Type B pancreatic cell (in vitro differentiated cells): ENCODE measurements at regions not wholly inside any gene's neighbourhood (a gene's known extent, or its start where the extent isn't known, plus 50 kb on each side); places are given as distances from the start of the nearest gene placed in this dataset.

Source experiments
- DNase-seq: peaks from one replicate; pipeline ENCODE4 v3.0.0; 2021; ENCODE audit warnings: mixed read lengths; ENCODE audit not compliant: unreplicated experiment; ENCODE audit errors: extremely low spot score
- H3K27ac Mint-ChIP-seq: 2 replicates; pipeline ENCODE4 v1.8.0; 2021; ENCODE audit warnings: mild to moderate bottlenecking, mixed read lengths
- H3K27me3 Mint-ChIP-seq: 2 replicates; pipeline ENCODE4 v1.8.0; 2021; ENCODE audit warnings: mixed read lengths
- H3K36me3 Mint-ChIP-seq: 2 replicates; pipeline ENCODE4 v1.8.0; 2021; ENCODE audit warnings: mixed read lengths
- H3K4me1 Mint-ChIP-seq: one replicate; pipeline ENCODE4 v1.8.0; 2021; ENCODE audit warnings: mixed read lengths; ENCODE audit not compliant: unreplicated experiment
- H3K4me3 Mint-ChIP-seq: 2 replicates; pipeline ENCODE4 v1.8.0; 2021; ENCODE audit warnings: mild to moderate bottlenecking, mixed read lengths
- H3K9me3 Mint-ChIP-seq: 2 replicates; pipeline ENCODE4 v1.8.0; 2021; ENCODE audit warnings: mixed read lengths
- TF ChIP-seq, protein P1 (sequence below): fragments of 200-600 bp; sonication (generic); conservative IDR thresholded peaks from 2 replicates; pipeline ENCODE4 v1.5.0; 2021; ENCODE audit warnings: antibody characterized with exemption, mild to moderate bottlenecking

DNA sequence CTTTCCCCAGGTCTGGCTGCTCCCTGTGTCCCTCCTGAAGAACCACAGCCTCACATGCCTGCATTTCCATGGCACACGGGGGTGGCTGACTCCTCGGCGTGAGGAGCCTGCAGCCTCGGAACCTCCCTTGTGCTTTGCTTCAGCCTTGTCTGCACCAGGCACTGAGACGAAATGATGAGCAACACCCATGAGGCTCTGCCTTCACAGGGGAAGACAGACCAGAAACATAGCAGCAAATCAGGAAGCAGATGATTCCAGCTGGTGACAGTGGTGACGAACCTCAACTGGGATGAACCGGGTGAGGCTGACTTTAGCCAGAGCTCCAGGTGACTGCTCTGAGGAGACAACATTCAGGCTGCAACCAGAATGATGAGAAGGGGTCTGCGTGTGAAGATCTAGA, 84.5 kb upstream of the SMNDC1 start:
- H3K27me3 Mint-ChIP-seq, result peaks cover 4% of the 10 kb centered on the region
- H3K4me3 Mint-ChIP-seq, result no peak overlapping the region
- DNase-seq, result no peak
- no peaks in the 10 kb centered on the region for H3K9me3 Mint-ChIP-seq
- TF ChIP-seq, protein P1, sequence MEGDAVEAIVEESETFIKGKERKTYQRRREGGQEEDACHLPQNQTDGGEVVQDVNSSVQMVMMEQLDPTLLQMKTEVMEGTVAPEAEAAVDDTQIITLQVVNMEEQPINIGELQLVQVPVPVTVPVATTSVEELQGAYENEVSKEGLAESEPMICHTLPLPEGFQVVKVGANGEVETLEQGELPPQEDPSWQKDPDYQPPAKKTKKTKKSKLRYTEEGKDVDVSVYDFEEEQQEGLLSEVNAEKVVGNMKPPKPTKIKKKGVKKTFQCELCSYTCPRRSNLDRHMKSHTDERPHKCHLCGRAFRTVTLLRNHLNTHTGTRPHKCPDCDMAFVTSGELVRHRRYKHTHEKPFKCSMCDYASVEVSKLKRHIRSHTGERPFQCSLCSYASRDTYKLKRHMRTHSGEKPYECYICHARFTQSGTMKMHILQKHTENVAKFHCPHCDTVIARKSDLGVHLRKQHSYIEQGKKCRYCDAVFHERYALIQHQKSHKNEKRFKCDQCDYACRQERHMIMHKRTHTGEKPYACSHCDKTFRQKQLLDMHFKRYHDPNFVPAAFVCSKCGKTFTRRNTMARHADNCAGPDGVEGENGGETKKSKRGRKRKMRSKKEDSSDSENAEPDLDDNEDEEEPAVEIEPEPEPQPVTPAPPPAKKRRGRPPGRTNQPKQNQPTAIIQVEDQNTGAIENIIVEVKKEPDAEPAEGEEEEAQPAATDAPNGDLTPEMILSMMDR, result no peak
- no peak overlapping the region for H3K27ac Mint-ChIP-seq
- H3K4me1 Mint-ChIP-seq, result peaks cover 6% of the 10 kb centered on the region
- H3K36me3 Mint-ChIP-seq, result no peaks in the 10 kb centered on the region

DNA sequence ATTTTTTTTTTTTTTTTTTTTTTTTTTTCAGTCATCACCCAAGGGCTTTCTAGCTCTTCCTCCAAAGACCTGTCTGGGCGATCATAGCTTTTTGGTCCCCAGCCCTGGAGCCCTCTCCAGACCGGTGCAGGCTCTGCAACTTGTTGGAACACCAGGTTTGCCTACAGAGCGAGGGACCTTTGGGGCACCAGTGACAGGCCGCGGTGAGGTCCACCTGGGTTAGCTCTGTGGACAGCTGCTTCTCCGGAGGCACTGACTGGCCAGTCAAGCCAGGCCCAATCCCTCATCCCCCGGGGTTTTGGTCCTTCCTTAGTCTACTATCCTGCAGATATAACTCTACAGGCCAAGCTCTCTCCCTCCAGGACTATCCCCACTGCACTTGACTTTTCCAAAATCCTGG, 86.8 kb upstream of the SMNDC1 start:
- H3K4me1 Mint-ChIP-seq, result peaks cover 16% of the 10 kb centered on the region

DNA sequence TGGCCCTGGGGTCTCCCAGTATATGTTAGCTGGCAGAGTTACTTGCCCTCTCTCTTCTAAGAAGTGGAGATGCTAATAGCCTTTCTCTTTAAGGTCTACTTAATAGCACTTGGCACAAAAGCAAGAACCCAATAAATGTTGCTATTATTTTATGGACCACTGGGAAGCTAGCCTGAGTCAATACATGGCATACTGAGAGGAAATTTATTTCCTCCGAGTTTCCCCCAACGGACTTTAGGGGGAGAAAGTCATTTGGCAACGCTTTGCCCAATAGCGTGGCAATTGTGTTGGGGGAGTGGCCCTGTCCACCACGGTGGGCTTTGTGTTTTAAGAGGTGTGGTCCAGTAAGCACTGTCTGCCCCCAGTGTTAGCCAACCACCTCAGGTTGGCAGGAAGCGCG, 87.4 kb upstream of the SMNDC1 start:
- Mint-ChIP-seq H3K27ac (no peak overlapping the region), H3K27me3 (peaks cover 4% of the 10 kb centered on the region), H3K36me3 (no peaks in the 10 kb centered on the region), H3K4me1 (peaks cover 16% of the 10 kb centered on the region), H3K9me3 (no peaks in the 10 kb centered on the region), H3K4me3 (no peak overlapping the region)
- no peak for DNase-seq
- TF ChIP-seq, protein P1, result no peak

More for the DNA sequence above, 86.8 kb upstream of the SMNDC1 start:
- TF ChIP-seq, protein P1, result no peak
- Mint-ChIP-seq H3K36me3 (no peaks in the 10 kb centered on the region), H3K9me3 (no peaks in the 10 kb centered on the region), H3K27me3 (peaks cover 4% of the 10 kb centered on the region), H3K4me3 (no peak overlapping the region), H3K27ac (no peak overlapping the region)
- no peak for DNase-seq

DNA sequence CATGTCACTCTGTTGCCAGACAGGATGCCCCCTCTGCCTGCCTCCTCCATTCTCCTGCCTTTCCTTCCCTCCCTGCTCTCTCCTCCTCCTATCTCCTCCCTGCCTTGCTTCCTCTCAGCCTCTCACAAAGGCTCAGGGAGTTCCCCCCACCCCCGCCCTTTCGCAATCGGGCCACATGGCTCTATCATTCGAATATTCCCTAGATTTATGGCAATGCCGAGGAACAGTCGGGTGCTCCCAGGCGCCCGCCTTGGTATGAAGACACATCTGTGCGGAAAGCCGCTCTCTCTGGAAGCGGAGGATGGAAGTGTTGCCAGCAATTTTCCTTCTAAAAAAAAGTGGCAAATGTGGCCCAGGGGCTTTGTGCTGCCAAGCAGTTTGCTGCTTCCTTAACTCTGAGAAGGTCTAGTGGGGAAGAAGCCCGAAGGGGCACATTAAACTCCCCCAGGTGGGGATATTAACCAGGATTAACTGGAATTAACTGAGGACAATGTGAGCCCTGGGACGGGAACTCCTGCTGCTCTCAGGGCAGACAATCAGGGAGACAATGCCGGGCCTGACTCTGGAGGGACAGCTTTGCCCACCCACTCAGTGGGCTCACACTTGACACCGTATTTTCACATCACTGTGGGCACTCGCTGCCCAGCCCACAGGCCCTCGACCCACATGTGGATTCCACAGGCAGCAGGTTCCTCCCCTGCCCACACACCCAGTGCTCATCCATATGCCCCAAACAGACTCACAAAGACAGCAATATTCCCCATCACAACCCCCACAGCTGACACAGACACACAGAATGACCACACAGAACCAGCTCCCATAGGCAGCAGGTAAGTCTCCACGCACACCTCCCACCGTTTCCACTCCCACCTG, 88.4 kb upstream of the SMNDC1 start:
- Mint-ChIP-seq H3K4me1 (peaks cover 18% of the 10 kb centered on the region), H3K27me3 (peaks cover 4% of the 10 kb centered on the region), H3K4me3 (no peak overlapping the region), H3K36me3 (no peaks in the 10 kb centered on the region), H3K9me3 (no peaks in the 10 kb centered on the region), H3K27ac (peak overlapping the region; percentile 15)
- no peak for DNase-seq
- TF ChIP-seq, protein P1, result no peak

DNA sequence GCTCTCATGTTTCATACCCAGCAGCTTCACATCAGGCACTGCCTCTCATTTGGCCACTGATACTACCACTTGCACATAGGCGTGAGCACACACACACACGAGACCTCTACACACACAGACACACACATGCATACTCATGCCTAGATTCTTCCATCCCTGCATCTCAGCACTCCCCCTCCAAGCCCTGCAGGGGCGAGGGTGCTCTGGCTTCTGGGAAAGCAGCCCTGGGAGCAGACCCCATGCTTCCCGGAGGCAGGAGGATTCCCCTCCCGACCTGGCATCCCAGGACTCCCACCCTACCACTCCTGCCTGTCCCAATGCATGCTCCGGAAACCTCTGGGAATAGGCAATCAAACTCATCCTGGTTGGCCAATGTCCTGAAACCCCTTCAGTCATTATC, 89.1 kb upstream of the SMNDC1 start:
- Mint-ChIP-seq H3K27me3 (peaks cover 4% of the 10 kb centered on the region), H3K9me3 (no peaks in the 10 kb centered on the region), H3K27ac (peak overlapping the region; percentile 15), H3K4me3 (no peak overlapping the region), H3K36me3 (no peaks in the 10 kb centered on the region), H3K4me1 (peaks cover 26% of the 10 kb centered on the region)
- TF ChIP-seq, protein P1, result no peak
- no peak for DNase-seq
